ENCODE measurements at regions not wholly inside any gene's neighbourhood (a gene's known extent, or its start where the extent isn't known, plus 50 kb on each side); places are given as distances from the start of the nearest gene placed in this dataset.
A peak's percentile ranks its signal among the peaks of the same experiment; 100 is the strongest.
"Not testable (repeated sequence)": the region's sequence is repeated elsewhere in the genome, so short reads cannot be mapped to it uniquely, and the experiment has no call there.

DNA sequence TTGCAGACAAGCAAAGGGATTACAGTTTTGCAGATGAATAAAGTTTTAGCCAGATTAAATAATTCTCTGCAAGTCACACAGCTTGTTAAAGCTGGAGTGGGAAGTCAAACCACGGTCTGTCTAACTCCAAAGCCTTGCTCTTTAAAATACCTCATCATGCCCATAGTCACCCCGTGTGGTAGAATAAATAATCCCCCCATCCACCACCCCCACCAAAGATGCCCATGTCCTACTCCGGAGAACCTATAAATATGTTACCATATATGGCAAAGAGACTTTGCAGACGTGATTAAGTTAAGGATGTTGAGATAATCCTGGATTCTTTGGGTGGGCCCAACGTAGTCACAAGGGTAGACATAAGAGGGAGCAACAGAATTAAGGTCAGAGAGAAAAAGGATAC lies 118.7 kb downstream of the BEND2 start:
- Histone ChIP-seq H3K27me3 (ENCODE audit: control insufficient read depth, insufficient read depth, low read length) (no peaks in the 10 kb centered on the region), H3K4me3 (ENCODE audit: insufficient read depth, low read depth, low read length) (no peak overlapping the region), H3K36me3 (replicated peaks; ENCODE audit: control insufficient read depth, insufficient read depth, low read length) (no peaks in the 10 kb centered on the region)
- no peak for DNase-seq

DNA sequence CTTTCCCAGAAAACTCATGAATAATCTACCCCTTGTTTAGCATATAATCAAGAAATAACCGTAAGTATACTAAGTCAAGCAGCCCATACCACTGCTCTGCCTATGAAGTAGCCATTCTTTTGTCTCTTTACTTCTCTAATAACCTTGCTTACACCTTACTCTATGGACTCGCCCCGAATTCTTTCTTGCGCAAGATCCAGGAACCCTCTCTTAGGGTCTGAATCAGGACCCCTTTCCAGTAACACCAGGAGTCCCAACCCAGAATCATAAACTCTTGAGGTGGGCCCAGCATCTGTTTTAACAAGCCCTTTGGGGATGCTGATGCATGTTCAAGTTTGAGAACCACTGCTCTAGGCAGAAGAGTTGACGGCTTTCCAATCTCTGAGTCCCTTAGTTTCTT lies 119.6 kb downstream of the BEND2 start:
- Histone ChIP-seq H3K27me3 (ENCODE audit: control insufficient read depth, insufficient read depth, low read length) (no peaks in the 10 kb centered on the region), H3K4me3 (ENCODE audit: insufficient read depth, low read depth, low read length) (no peak overlapping the region), H3K36me3 (replicated peaks; ENCODE audit: control insufficient read depth, insufficient read depth, low read length) (no peaks in the 10 kb centered on the region)
- no peak for DNase-seq

DNA sequence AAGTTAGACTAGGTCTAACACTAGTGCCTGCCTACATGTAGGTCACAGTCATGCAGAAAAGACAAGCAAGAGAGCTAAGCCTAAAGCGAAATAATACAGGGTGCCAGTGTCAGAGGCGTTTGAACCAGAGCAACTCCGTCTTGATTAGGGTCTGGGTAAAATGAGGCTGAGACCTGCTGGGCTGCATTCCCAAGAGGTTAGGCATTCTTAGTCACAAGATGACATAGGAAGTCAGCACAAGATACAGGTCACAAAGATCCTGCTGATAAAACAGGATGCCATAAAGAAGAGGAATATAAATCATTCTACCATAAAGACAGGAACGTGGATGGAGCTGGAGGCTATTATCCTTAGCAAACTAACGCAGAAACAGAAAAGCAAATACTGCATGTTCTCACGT lies 120.9 kb downstream of the BEND2 start:
- no peak for DNase-seq
- Histone ChIP-seq H3K36me3 (replicated peaks; ENCODE audit: control insufficient read depth, insufficient read depth, low read length) (no peaks in the 10 kb centered on the region), H3K27me3 (ENCODE audit: control insufficient read depth, insufficient read depth, low read length) (no peaks in the 10 kb centered on the region), H3K4me3 (ENCODE audit: insufficient read depth, low read depth, low read length) (no peak overlapping the region)

DNA sequence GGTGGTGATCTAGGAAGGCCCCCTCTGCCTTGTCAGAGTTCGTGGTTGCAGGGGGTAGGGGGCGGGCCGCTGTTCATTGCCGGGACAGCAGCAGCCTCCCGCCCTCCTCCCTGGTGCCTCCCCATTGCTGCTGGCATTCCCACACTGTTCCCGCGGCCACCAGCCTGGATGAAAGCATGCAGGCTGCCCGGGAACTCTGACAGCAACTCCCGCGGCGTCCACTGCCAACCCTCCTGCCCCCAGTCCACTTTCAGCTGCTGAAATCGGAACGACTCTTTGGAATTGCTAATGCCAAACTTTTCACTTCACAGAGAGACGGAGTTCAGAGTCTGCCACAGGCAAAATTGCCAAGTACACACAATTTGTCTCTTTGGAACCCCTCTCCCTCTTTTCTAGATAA lies 121.9 kb downstream of the BEND2 start:
- no peak overlapping the region for H3K4me3 ChIP-seq (ENCODE audit: insufficient read depth, low read depth, low read length)

DNA sequence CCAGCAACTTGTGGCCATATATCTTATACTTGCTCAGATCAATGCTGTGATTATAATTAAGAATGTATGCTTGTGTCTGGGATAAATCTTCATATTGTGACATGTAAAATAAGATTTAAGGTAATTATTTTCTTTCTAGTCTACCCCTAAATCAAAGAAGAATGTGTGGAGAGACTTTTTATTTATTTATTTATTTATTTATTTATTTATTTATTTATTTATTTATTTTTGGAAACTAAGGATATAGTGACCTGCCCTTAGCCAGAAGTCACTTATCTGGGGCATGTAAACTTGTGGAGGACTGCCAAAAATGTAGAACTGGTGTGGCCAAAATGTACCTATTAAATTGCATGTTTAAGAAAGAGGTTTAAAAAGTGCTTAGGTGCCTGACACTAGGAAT lies 144.3 kb downstream of the BEND2 start:
- no peaks in the 10 kb centered on the region for H3K36me3 ChIP-seq (replicated peaks; ENCODE audit: control insufficient read depth, insufficient read depth, low read length)
- H3K4me3 ChIP-seq (ENCODE audit: insufficient read depth, low read depth, low read length), result no peak overlapping the region
- DNase-seq, result no peak
- no peaks in the 10 kb centered on the region for H3K27me3 ChIP-seq (ENCODE audit: control insufficient read depth, insufficient read depth, low read length)

More for the DNA sequence above, 121.9 kb downstream of the BEND2 start:
- no peaks in the 10 kb centered on the region for H3K36me3 ChIP-seq (replicated peaks; ENCODE audit: control insufficient read depth, insufficient read depth, low read length)
- no peaks in the 10 kb centered on the region for H3K27me3 ChIP-seq (ENCODE audit: control insufficient read depth, insufficient read depth, low read length)
- peak; percentile 49 for DNase-seq

DNA sequence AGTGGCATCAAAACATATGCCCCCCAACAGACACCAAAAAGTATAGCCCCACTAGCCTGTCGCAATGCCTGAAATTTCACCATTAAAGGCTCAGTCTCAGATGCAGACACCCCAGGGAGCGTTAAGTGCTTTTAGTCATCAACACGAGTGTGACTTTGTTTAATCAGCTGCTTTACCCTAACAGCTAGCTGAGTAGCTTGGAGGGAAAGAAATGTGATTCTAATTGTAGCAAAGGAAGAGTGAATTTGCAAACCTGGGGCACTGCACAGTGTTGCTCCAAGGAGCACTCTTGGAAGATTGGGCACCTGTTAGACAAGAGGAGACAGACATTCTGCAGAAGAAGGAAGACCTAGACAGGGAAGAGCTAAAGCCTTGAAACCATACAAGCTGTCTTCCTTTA lies 145.1 kb downstream of the BEND2 start:
- H3K36me3 ChIP-seq (replicated peaks; ENCODE audit: control insufficient read depth, insufficient read depth, low read length), result no peaks in the 10 kb centered on the region
- no peak overlapping the region for H3K4me3 ChIP-seq (ENCODE audit: insufficient read depth, low read depth, low read length)
- no peak for DNase-seq
- no peaks in the 10 kb centered on the region for H3K27me3 ChIP-seq (ENCODE audit: control insufficient read depth, insufficient read depth, low read length)

DNA sequence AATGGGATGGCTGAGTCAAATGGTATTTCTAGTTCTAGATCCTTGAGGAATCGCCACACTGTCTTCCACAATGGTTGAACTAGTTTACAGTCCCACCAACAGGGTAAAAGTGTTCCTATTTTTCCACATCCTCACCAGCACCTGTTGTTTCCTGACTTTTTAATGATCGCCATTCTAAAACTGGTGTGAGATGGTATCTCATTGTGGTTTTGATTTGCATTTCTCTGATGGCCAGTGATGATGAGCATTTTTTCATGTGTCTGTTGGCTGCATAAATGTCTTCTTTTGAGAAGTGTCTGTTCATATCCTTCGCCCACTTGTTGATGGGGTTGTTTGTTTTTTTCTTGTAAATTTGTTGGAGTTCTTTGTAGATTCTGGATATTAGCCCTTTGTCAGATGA lies 152.6 kb downstream of the BEND2 start:
- H3K27me3 ChIP-seq (ENCODE audit: control insufficient read depth, insufficient read depth, low read length); H3K36me3 ChIP-seq (replicated peaks; ENCODE audit: control insufficient read depth, insufficient read depth, low read length); H3K4me3 ChIP-seq (ENCODE audit: insufficient read depth, low read depth, low read length); DNase-seq: not testable (repeated sequence)

DNA sequence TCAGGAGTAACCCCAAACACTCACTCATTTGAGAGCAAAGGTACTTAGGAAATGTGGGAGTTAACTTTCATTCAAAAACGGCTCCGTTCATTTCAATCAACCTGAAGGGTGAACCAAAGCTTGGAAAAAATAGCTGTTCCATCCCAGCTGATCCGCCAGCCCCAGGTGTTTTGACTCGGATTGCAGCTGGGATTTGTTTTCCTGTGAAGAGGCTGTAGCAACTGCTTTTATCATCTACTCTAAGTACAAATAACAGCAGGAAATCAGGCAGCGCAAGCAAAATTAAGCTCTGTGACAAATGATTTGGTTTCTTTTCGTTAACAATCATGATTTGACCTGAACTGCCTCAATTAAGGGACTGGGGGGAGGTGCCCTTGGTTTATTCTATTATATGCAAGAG lies 154.7 kb downstream of the BEND2 start:
- Histone ChIP-seq H3K27me3 (ENCODE audit: control insufficient read depth, insufficient read depth, low read length) (no peaks in the 10 kb centered on the region), H3K4me3 (ENCODE audit: insufficient read depth, low read depth, low read length) (no peak overlapping the region), H3K36me3 (replicated peaks; ENCODE audit: control insufficient read depth, insufficient read depth, low read length) (no peaks in the 10 kb centered on the region)
- no peak for DNase-seq

DNA sequence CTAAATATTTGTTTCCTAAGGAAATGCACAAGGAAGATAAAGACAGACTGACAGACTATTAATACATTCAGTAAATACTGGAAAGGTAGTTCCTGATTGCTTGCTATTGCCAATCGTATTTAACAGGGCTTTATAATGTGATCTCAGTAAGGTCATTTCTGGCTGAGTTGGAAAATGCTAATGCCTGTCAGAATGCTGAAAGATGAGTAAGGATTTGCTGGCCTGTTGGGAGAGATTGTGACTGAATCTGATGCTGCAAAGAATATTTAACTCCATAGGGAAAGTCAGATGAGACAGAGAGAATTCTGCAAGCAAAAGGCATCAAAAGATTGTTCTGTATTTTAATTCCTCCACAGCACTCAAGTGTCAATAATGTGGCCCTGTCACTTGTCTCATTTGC lies 169.0 kb downstream of the BEND2 start:
- Histone ChIP-seq H3K4me3 (ENCODE audit: insufficient read depth, low read depth, low read length) (no peak overlapping the region), H3K27me3 (ENCODE audit: control insufficient read depth, insufficient read depth, low read length) (no peaks in the 10 kb centered on the region), H3K36me3 (replicated peaks; ENCODE audit: control insufficient read depth, insufficient read depth, low read length) (no peaks in the 10 kb centered on the region)
- no peak for DNase-seq

DNA sequence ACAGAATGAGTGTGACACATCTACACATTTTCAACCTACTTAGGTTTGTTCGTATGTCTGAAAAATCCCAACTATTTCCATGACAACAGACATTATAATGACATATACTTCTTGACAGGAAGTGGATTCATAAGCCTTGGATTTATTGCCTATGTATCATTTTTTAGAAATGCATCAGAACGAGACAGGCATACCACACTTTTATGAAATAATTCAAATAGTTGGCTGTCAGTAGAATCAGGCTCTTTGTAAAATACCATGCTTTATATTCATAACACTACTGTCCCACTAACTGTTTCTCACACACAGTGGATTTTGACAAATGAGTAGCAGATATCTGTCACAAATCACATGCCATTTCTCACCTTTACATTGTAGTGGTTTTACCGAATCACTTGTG lies 173.2 kb downstream of the BEND2 start:
- DNase-seq, result no peak
- H3K27me3 ChIP-seq (ENCODE audit: control insufficient read depth, insufficient read depth, low read length), result no peaks in the 10 kb centered on the region
- H3K4me3 ChIP-seq (ENCODE audit: insufficient read depth, low read depth, low read length), result no peak overlapping the region
- H3K36me3 ChIP-seq (replicated peaks; ENCODE audit: control insufficient read depth, insufficient read depth, low read length), result no peaks in the 10 kb centered on the region

DNA sequence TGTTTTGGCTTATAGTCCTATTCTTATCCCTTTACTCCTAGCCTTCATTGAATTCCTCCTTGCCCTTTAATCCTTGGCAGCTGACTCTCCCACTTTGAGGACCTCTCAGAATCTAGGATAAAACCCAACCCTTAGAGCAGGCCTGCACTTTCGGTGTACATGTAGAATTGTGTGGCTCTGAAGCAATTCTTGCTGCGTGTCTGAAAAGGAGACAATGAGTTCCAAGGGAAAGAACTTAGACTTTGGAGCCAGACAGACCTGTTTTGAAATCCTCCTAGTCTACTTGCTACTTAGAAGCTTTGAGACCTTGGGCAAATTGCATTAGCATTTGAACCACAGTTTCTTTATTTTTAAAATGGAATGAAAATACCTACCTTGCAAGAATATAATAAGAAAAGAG lies 175.2 kb downstream of the BEND2 start:
- Histone ChIP-seq H3K4me3 (ENCODE audit: insufficient read depth, low read depth, low read length) (no peak overlapping the region), H3K36me3 (replicated peaks; ENCODE audit: control insufficient read depth, insufficient read depth, low read length) (no peaks in the 10 kb centered on the region), H3K27me3 (ENCODE audit: control insufficient read depth, insufficient read depth, low read length) (no peaks in the 10 kb centered on the region)
- DNase-seq, result no peak

DNA sequence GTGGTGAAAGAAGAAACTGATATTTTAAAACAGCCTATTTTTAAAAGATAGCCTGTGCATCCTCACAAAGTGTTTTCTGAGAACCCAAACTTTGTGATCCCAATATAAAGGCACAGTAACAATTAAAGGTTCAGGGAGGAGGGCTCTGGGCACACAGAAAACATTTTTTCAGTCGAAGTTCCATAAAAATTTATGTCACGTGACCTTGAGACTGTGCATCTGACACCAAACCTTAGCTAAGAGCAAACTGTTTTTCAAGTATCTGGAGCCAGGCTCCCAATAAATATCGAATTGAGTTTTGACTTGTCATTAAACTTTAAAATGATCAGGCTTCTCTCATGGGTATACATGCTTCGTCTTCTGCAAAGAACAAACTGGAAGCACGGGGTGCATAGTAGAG lies 177.9 kb downstream of the BEND2 start:
- H3K4me3 ChIP-seq (ENCODE audit: insufficient read depth, low read depth, low read length), result no peak overlapping the region
- DNase-seq, result no peak
- no peaks in the 10 kb centered on the region for H3K27me3 ChIP-seq (ENCODE audit: control insufficient read depth, insufficient read depth, low read length)
- H3K36me3 ChIP-seq (replicated peaks; ENCODE audit: control insufficient read depth, insufficient read depth, low read length), result no peaks in the 10 kb centered on the region

DNA sequence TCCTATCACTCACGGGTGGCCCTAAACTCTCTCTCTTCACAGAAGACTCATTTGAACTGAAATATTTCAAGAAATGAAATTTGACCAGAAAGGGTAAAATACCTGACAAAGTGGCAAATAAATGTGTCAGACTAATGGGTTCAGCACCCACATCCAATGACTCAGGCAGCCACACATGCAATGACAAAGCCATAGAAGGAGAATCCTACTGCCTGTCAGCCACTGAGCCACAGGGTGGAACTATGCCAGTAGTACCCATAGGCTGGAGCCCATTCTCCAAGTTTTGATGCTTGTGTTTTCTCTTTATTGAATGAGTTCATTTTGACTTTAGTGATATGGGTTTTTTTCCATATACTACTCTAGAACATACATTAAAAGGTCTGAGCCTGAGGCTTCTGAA lies 179.0 kb downstream of the BEND2 start:
- H3K4me3 ChIP-seq (ENCODE audit: insufficient read depth, low read depth, low read length), result no peak overlapping the region
- H3K36me3 ChIP-seq (replicated peaks; ENCODE audit: control insufficient read depth, insufficient read depth, low read length), result no peaks in the 10 kb centered on the region
- no peaks in the 10 kb centered on the region for H3K27me3 ChIP-seq (ENCODE audit: control insufficient read depth, insufficient read depth, low read length)
- no peak for DNase-seq

DNA sequence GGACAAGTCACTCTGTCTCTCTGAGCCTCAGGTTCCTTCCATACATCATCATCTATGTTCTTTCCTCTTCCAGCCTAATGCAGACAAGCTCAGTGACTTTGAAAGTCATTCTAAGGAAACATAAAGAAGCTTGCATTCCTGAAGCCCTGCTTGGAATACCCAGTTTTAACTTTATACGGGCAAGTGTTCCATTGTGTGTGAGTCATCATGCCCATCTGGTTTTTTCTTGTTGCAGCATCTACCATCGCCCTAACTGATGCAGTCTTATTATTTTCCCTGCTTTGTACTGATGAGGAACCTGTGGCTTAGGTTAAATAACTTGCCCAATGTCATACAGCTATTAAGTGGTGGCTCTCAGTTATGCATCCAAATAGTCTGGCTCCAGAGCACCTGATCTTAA lies 177.9 kb upstream of the RAI2 start:
- Histone ChIP-seq H3K27me3 (ENCODE audit: control insufficient read depth, insufficient read depth, low read length) (no peaks in the 10 kb centered on the region), H3K4me3 (ENCODE audit: insufficient read depth, low read depth, low read length) (no peak overlapping the region), H3K36me3 (replicated peaks; ENCODE audit: control insufficient read depth, insufficient read depth, low read length) (no peaks in the 10 kb centered on the region)
- DNase-seq, result no peak

DNA sequence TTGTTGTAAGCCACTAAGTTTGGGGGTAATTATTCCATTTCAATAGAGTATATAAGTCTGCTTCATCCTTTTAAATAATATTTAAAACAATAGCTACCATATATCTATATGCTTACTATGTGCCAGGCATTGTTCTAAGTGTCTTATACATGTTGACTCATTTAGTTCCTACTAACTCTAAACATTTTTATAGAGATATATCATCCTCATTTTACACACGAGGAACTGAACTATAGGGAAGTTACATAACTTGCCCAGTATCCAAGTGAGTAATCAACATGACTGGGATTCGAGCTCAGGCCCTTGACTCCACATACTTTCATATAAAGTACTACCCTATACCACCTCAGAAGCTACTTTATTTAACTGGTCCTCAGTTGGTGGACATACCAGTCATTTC lies 175.3 kb upstream of the RAI2 start:
- Histone ChIP-seq H3K36me3 (replicated peaks; ENCODE audit: control insufficient read depth, insufficient read depth, low read length) (no peaks in the 10 kb centered on the region), H3K4me3 (ENCODE audit: insufficient read depth, low read depth, low read length) (no peak overlapping the region), H3K27me3 (ENCODE audit: control insufficient read depth, insufficient read depth, low read length) (no peaks in the 10 kb centered on the region)
- DNase-seq, result no peak

DNA sequence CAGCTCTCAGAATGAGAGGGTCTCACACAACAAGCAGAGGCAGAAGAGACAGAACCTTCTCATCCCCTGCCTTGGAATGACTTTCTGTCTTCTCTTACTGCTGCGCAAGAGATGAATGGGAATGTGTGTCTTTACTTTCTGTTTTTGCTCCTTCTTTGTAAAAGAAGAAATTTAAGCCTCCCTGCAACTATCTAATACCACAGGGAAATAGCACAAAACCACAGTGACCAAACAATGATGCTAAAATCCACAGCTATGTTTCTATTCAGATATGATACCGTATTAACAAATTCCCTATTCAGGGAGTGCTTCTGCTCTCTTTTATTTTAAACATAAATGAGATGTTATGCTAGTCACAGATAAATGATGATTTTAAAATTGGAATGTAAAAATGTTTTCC lies 173.8 kb upstream of the RAI2 start:
- Histone ChIP-seq H3K4me3 (ENCODE audit: insufficient read depth, low read depth, low read length) (no peak overlapping the region), H3K27me3 (ENCODE audit: control insufficient read depth, insufficient read depth, low read length) (no peaks in the 10 kb centered on the region), H3K36me3 (replicated peaks; ENCODE audit: control insufficient read depth, insufficient read depth, low read length) (no peaks in the 10 kb centered on the region)
- no peak for DNase-seq

Measured in H7 (cell line).